K562 (cell line): ENCODE measurements at regions not wholly inside any gene's neighbourhood (a gene's known extent, or its start where the extent isn't known, plus 50 kb on each side); places are given as distances from the start of the nearest gene placed in this dataset.

Experiments
- ATAC-seq: fragments of 200-7000 bp; cut with Tn5 transposase; 3 replicates; pipeline ENCODE4 v1.9.1; 2020; ENCODE audit warnings: moderate library complexity
- BruUV-seq: library from RNA; stranded (reverse); fragments of 400-500 nt; replicated peaks from 2 replicates; lab custom pipeline; 2021; lab: Mats Ljungman, UMichigan
- CTCF ChIA-PET: fragments of 300-600 bp; formaldehyde crosslinking; extraction: SDS; loops from one replicate; lab custom pipeline; 2021; ENCODE audit warnings: low intra/inter-chr PET ratio; lab: Yijun Ruan, JAX
- POLR2A ChIA-PET: fragments of 300-600, 350-650 bp; sonication (Branson Sonifier 250); formaldehyde crosslinking; extraction: SDS; loops from one replicate; lab custom pipeline; 2021; ENCODE audit warnings: antibody characterized with exemption, inconsistent platforms; lab: Yijun Ruan, JAX
- DNase-seq, 4 experiments: peaks; one replicate each; pipeline versions ENCODE4 v3.0.0 to v3.0.0-alpha.2; 2011 to 2018; ENCODE audit warnings: low spot score in 3 of 4, mixed read lengths in 3 of 4; ENCODE audit errors: extremely low read depth in 1 of 4
- FAIRE-seq: peaks from 2 replicates; lab custom pipeline; 2011; peaks lifted over from hg19 to GRCh38; lab: Jason Lieb, UNC
- H2AFZ ChIP-seq: 2 replicates; pipeline ENCODE4 v1.6.0; 2011; ENCODE audit warnings: low read depth, low read length, control low read depth, inconsistent platforms
- H3K27ac ChIP-seq: fragments of 200-600 bp; 3 replicates; pipeline ENCODE4 v1.8.0; 2011; ENCODE audit warnings: low read depth, mild to moderate bottlenecking, control low read depth, inconsistent platforms, low read length, moderate library complexity, mixed read lengths; ENCODE audit errors: extremely low read depth
- H3K27me3 ChIP-seq, 2 experiments: fragments of 300-600 bp in 1 of 2; 2 replicates in 1 of 2; 3 replicates in 1 of 2; pipeline versions ENCODE4 v1.6.0 to v1.8.0; 2011; ENCODE audit warnings: inconsistent platforms in 2 of 2, low read length in 2 of 2, mild to moderate bottlenecking in 1 of 2, mixed read lengths in 1 of 2, moderate library complexity in 1 of 2; ENCODE audit not compliant: control insufficient read depth in 2 of 2, insufficient read depth in 2 of 2
- H3K36me3 ChIP-seq: fragments of 300-600 bp; 3 replicates; pipeline ENCODE4 v1.8.0; 2011; ENCODE audit warnings: mild to moderate bottlenecking, low read length, inconsistent platforms; ENCODE audit not compliant: control insufficient read depth, insufficient read depth
- H3K4me1 ChIP-seq, 2 experiments: fragments of 200-600 bp in 1 of 2; replicated peaks in 1 of 2; 2 replicates in 1 of 2; 3 replicates in 1 of 2; pipeline versions ENCODE4 v1.5.1 to v1.8.0; 2011; ENCODE audit warnings: inconsistent platforms in 2 of 2, low read length in 2 of 2, mild to moderate bottlenecking in 1 of 2, mixed read lengths in 1 of 2, moderate library complexity in 1 of 2; ENCODE audit not compliant: control insufficient read depth in 2 of 2, insufficient read depth in 2 of 2
- H3K4me2 ChIP-seq: 2 replicates; pipeline ENCODE4 v1.6.1; 2011; ENCODE audit warnings: low read length, control low read depth, inconsistent platforms, mixed read lengths; ENCODE audit not compliant: insufficient read depth
- H3K4me3 ChIP-seq: fragments of 200-600 bp; sonication (generic), shearing (Covaris generic); 2 replicates; pipeline ENCODE4 v1.5.1; 2016; ENCODE audit warnings: control low read depth, inconsistent platforms
- H3K79me2 ChIP-seq: fragments of 200-600 bp; 3 replicates; pipeline ENCODE4 v1.8.0; 2011; ENCODE audit warnings: low read length, inconsistent platforms; ENCODE audit not compliant: control insufficient read depth, insufficient read depth
- H3K9ac ChIP-seq, 2 experiments: 2 replicates each; pipeline versions ENCODE4 v1.6.0 to v1.6.1; 2011; ENCODE audit warnings: low read depth in 2 of 2, low read length in 2 of 2, control low read depth in 1 of 2, inconsistent platforms in 1 of 2, mild to moderate bottlenecking in 1 of 2, mixed read lengths in 1 of 2; ENCODE audit not compliant: insufficient read depth in 1 of 2
- H3K9me1 ChIP-seq: one replicate; pipeline ENCODE4 v1.6.0; 2011; ENCODE audit warnings: inconsistent platforms, mild to moderate bottlenecking, low read length, moderate library complexity; ENCODE audit not compliant: control insufficient read depth, insufficient read depth
- H3K9me3 ChIP-seq: replicated peaks from 2 replicates; pipeline ENCODE4 v1.5.1; 2011; ENCODE audit warnings: low read depth, low read length, inconsistent platforms; ENCODE audit not compliant: control insufficient read depth, insufficient read depth
- H4K20me1 ChIP-seq: replicated peaks from 2 replicates; pipeline ENCODE4 v1.6.1; 2011; ENCODE audit warnings: low read length, inconsistent platforms, mixed read lengths; ENCODE audit not compliant: control insufficient read depth, insufficient read depth
- ASH1L ChIP-seq: fragments of 450-650 bp; IDR thresholded peaks from 2 replicates; pipeline ENCODE4 v1.6.1; 2018; ENCODE audit warnings: borderline replicate concordance, mild to moderate bottlenecking, low read depth; ENCODE audit not compliant: partially characterized antibody
- BCOR ChIP-seq: fragments of 450-650 bp; IDR thresholded peaks from 2 replicates; pipeline ENCODE4 v1.6.1; 2016
- GABPA ChIP-seq: fragments of 200-800 bp; sonication (Bioruptor generic); conservative IDR thresholded peaks from 2 replicates; pipeline ENCODE4 v1.6.1; 2016; ENCODE audit warnings: low read depth, missing genetic modification characterization, missing compliant biosample characterization
- GATA2 ChIP-seq: sonication (generic); formaldehyde crosslinking; IDR thresholded peaks from 2 replicates; pipeline ENCODE4 v1.4.0; 2020; ENCODE audit warnings: mild to moderate bottlenecking, missing genetic modification reagents
- HIVEP1 ChIP-seq: fragments of 250-450 bp; sonication (Bioruptor Pico); IDR thresholded peaks from 2 replicates; pipeline ENCODE4 v1.4.0; 2020; ENCODE audit warnings: mild to moderate bottlenecking
- NCOR1 ChIP-seq: fragments of 450-650 bp; IDR thresholded peaks from 2 replicates; pipeline ENCODE4 v1.6.1; 2016; ENCODE audit warnings: mild to moderate bottlenecking, moderate library complexity
- NRF1 ChIP-seq, 2 experiments: fragments of 450-650 bp; IDR thresholded peaks in 1 of 2; conservative IDR thresholded peaks in 1 of 2; 2 replicates each; pipeline ENCODE4 v1.6.1; 2014; ENCODE audit warnings: mild to moderate bottlenecking in 2 of 2
- PHF8 ChIP-seq: fragments of 200-600 bp; sonication (generic); IDR thresholded peaks from 2 replicates; pipeline ENCODE4 v1.6.1; 2012; ENCODE audit warnings: mixed run types, mild to moderate bottlenecking, inconsistent platforms, low read length, moderate library complexity, borderline replicate concordance
- SMARCB1 ChIP-seq: IDR thresholded peaks from 2 replicates; pipeline ENCODE4 v1.6.1; 2011; ENCODE audit warnings: improper control_type of control experiment, low read depth; ENCODE audit not compliant: insufficient read length
- TCF3 ChIP-seq: sonication (generic); formaldehyde crosslinking; IDR thresholded peaks from 2 replicates; pipeline ENCODE4 v1.4.0; 2020; ENCODE audit warnings: mild to moderate bottlenecking, missing genetic modification reagents
- ZFP1 ChIP-seq: fragments of 450-650 bp; formaldehyde crosslinking; IDR thresholded peaks from 2 replicates; pipeline ENCODE4 v1.4.0; 2020; ENCODE audit warnings: mild to moderate bottlenecking, mixed read lengths
- ZNF436 ChIP-seq: fragments of 250-450, 450-650 bp; sonication (Bioruptor Pico); formaldehyde crosslinking; IDR thresholded peaks from 2 replicates; pipeline ENCODE4 v1.7.0; 2020; ENCODE audit warnings: mild to moderate bottlenecking
- WGBS: fragments of 100-300 bp; shearing (Covaris generic); methylation state at CpG from one replicate; pipeline ENCODE4 v1.1.6; 2016; ENCODE audit warnings: low coverage, mixed read lengths; ENCODE audit not compliant: insufficient coverage; ENCODE audit errors: missing lambda C conversion rate; 5-methylcytosine and 5-hydroxymethylcytosine counted together
- in situ Hi-C: fragments of 300-500 bp; cut with MboI; formaldehyde crosslinking; loops from 4 replicates; pipeline ENCODE4 v1.15.0; 2018; ENCODE audit warnings: inconsistent platforms, mixed read lengths
- intact Hi-C: fragments of 100-400 bp; cut with micrococcal nuclease; formaldehyde crosslinking; loops from 2 replicates; pipeline ENCODE4 v1.14.2; 2022
- TF ChIP-seq, protein P1 (sequence below): fragments of 250-450 bp; sonication (Bioruptor Pico); IDR thresholded peaks from 2 replicates; pipeline ENCODE4 v1.4.0; 2020; ENCODE audit warnings: mild to moderate bottlenecking, moderate library complexity, borderline replicate concordance

DNA sequence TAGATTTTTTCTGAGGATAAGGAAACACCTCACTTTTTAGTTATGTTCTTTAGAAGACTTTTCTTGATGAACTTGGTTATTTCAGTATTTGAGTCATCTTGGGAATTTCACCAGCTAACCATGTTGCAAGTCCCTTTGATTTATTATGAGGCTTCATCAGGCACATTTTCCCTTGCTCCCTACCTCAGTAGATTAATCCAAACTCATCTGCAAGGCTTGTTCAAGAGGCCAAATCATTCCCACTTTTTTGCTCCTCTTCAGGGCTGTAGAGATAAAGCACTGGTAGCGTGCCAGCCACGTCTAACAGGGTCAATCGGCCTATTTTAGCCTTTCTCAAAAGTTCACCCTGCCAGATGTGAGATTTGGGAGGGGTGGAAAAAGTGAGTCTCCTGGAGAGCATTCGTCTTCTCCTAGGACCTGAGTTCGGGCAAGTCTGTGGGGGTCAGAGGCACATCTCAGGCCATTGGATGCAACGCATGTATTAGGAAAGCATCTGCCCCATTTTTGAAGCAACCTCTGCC, 120.3 kb downstream of the RDH14 start (continued):
- TF ChIP-seq, protein P1, sequence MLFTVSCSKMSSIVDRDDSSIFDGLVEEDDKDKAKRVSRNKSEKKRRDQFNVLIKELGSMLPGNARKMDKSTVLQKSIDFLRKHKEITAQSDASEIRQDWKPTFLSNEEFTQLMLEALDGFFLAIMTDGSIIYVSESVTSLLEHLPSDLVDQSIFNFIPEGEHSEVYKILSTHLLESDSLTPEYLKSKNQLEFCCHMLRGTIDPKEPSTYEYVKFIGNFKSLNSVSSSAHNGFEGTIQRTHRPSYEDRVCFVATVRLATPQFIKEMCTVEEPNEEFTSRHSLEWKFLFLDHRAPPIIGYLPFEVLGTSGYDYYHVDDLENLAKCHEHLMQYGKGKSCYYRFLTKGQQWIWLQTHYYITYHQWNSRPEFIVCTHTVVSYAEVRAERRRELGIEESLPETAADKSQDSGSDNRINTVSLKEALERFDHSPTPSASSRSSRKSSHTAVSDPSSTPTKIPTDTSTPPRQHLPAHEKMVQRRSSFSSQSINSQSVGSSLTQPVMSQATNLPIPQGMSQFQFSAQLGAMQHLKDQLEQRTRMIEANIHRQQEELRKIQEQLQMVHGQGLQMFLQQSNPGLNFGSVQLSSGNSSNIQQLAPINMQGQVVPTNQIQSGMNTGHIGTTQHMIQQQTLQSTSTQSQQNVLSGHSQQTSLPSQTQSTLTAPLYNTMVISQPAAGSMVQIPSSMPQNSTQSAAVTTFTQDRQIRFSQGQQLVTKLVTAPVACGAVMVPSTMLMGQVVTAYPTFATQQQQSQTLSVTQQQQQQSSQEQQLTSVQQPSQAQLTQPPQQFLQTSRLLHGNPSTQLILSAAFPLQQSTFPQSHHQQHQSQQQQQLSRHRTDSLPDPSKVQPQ (CRISPR knock-in tag): no peak
- TF ChIP-seq NCOR1: no peak
- no peak for TF ChIP-seq ZNF436 (CRISPR knock-in tag)
- no peak for TF ChIP-seq HIVEP1 (CRISPR knock-in tag)
- no peak for TF ChIP-seq TCF3 (CRISPR knock-in tag)

DNA sequence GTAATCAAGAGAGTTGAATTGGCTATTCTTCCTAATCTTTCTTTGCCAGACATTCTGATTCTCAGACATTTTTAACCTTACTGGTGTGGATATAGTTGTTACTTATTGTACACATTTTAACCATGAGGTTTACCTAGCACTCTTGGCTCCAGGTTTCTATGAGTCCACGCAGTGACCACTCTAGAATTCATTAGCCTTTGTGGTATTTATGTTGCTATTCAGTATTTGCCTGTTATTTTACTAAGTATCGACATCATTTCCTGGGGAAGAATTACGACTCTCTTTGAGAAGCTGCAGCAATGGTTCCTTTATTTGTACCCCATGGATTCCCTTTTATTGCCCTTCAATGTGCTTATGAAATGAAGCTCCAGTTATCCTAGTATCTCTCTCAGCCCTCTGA, 120.7 kb downstream of the RDH14 start:
- POLR2A ChIA-PET: no interaction called here
- Histone ChIP-seq H2AFZ (no peak overlapping the region), H3K27ac (no peak overlapping the region), H3K9me1 (no peaks in the 10 kb centered on the region), H3K9me3 (no peaks in the 10 kb centered on the region), H3K4me1 (no peaks in the 10 kb centered on the region), H3K27me3 (no peaks in the 10 kb centered on the region)
- intact Hi-C loops (loop anchor here (5.0 kb wide), 2 partner anchors 83 to 313 kb away; no protein-coding TSS in a partner anchor), in situ Hi-C loops (loop anchor here (25.0 kb wide), 1 partner anchor 923 kb away; the partner anchor contains the start of gene OSR1)
- no peak for ATAC-seq
- CTCF ChIA-PET: no interaction called here
- BruUV-seq: no TSS peak
- 0% methylated on average over 3 of the region's 3 CpGs for WGBS
- no peak for DNase-seq
- TF ChIP-seq GATA2 (CRISPR knock-in tag) (no peak), GABPA (tag) (no peak), SMARCB1 (no peak), NRF1 (conservative IDR thresholded peaks at IDR 0.05 in 1 of 2, IDR thresholded peaks at IDR 0.05 in 1 of 2) (no peak), ZFP1 (no peak), BCOR (no peak), PHF8 (no peak), ASH1L (no peak)
- TF ChIP-seq, all 486 proteins: peak for 0
- H3K4me2 ChIP-seq: no peak overlapping the region
- no peak overlapping the region for H3K4me3 ChIP-seq
- H3K36me3 ChIP-seq: no peaks in the 10 kb centered on the region
- no peaks in the 10 kb centered on the region for H4K20me1 ChIP-seq
- no peak for FAIRE-seq
- no peaks in the 10 kb centered on the region for H3K79me2 ChIP-seq
- no peak overlapping the region for H3K9ac ChIP-seq
